Gastroesophageal sphincter (tissue), 3 donors: ENCODE measurements at regions not wholly inside any gene's neighbourhood (a gene's known extent, or its start where the extent isn't known, plus 50 kb on each side); places are given as distances from the start of the nearest gene placed in this dataset.

Experiments
- CTCF ChIP-seq, 4 experiments: fragments of 200-600 bp in 2 of 4; fragments of 450-650 bp in 2 of 4; sonication (generic) in 1 of 4; IDR thresholded peaks; one replicate each; pipeline ENCODE4 v1.5.1; 2017 to 2019; ENCODE audit warnings: antibody characterized with exemption in 4 of 4, mild to moderate bottlenecking in 2 of 4, moderate library complexity in 2 of 4
- EP300 ChIP-seq: sonication (generic); formaldehyde crosslinking; IDR thresholded peaks from one replicate; pipeline ENCODE4 v1.6.1; 2017; ENCODE audit warnings: antibody characterized with exemption, mild to moderate bottlenecking
- POLR2A ChIP-seq, 2 donors: fragments of 450-650 bp; IDR thresholded peaks; one replicate each; pipeline ENCODE4 v1.6.1; 2017; ENCODE audit warnings: antibody characterized with exemption in 2 of 2, mild to moderate bottlenecking in 2 of 2, moderate library complexity in 1 of 2

GRCh38 chr13:38255600-38255999 is 94.1 kb upstream of the UFM1 start:
- TF ChIP-seq CTCF (IDR thresholded peaks at IDR 0.05) = no peak
- TF ChIP-seq EP300 = no peak
- TF ChIP-seq POLR2A (IDR thresholded peaks at IDR 0.05) = no peak
